Heart right ventricle (tissue), 16 donors: ENCODE measurements at regions not wholly inside any gene's neighbourhood (a gene's known extent, or its start where the extent isn't known, plus 50 kb on each side); places are given as distances from the start of the nearest gene placed in this dataset.

Source experiments
- ATAC-seq, 8 donors: fragments of 200-7000 bp; cut with Tn5 transposase; one replicate each; pipeline ENCODE4 v1.9.1; 2020; ENCODE audit warnings: mild to moderate bottlenecking in 8 of 8, moderate library complexity in 8 of 8, moderate number of reproducible peaks in 1 of 8
- DNase-seq, 2 donors: peaks; one replicate each; pipeline ENCODE4 v3.0.0-alpha.2; 2020
- H3K27ac ChIP-seq, 10 donors: fragments of 200-600 bp; sonication (generic) in 2 of 10; one replicate each; pipeline versions ENCODE4 v1.5.0 to v1.8.0; 2020 to 2022; ENCODE audit warnings: mild to moderate bottlenecking in 3 of 10
- H3K27me3 ChIP-seq, 7 donors: fragments of 200-600 bp; one replicate each; pipeline ENCODE4 v1.8.0; 2021 to 2022; ENCODE audit warnings: mild to moderate bottlenecking in 2 of 7
- H3K36me3 ChIP-seq, 9 donors: fragments of 200-600 bp; sonication (generic) in 1 of 9; one replicate each; pipeline versions ENCODE4 v1.5.0 to v1.8.0; 2020 to 2022; ENCODE audit warnings: mild to moderate bottlenecking in 2 of 9
- H3K4me1 ChIP-seq, 9 donors: fragments of 200-600 bp; sonication (generic) in 1 of 9; one replicate each; pipeline versions ENCODE4 v1.5.0 to v1.8.0; 2020 to 2022; ENCODE audit warnings: mild to moderate bottlenecking in 4 of 9
- H3K4me3 ChIP-seq, 10 donors: fragments of 200-600 bp; sonication (generic) in 2 of 10; one replicate each; pipeline versions ENCODE4 v1.5.0 to v1.8.0; 2020 to 2022; ENCODE audit warnings: mild to moderate bottlenecking in 7 of 10, moderate library complexity in 2 of 10
- H3K9me3 ChIP-seq, 11 donors: fragments of 200-600 bp in 10 of 11; sonication (generic) in 2 of 11; one replicate each; pipeline versions ENCODE4 v1.5.0 to v1.8.0; 2013 to 2022; ENCODE audit warnings: mild to moderate bottlenecking in 2 of 11, control low read depth in 1 of 11, moderate library complexity in 1 of 11
- WGBS, 2 donors: extraction: QIAGEN DNeasy Blood & Tissue Kit; methylation state at CpG; one replicate each; pipeline ENCODE4 v1.1.7; 2013; ENCODE audit warnings: inconsistent platforms in 1 of 2; 5-methylcytosine and 5-hydroxymethylcytosine counted together
- intact Hi-C, 10 donors: fragments of 100-400 bp; cut with DNase I; formaldehyde crosslinking; loops; one replicate each; pipeline versions ENCODE4 v1.11.1 to v1.14.2; 2022
- TF ChIP-seq, protein P1 (sequence below), 9 donors: fragments of 200-600 bp; sonication (generic) in 2 of 9; IDR thresholded peaks; one replicate each; pipeline versions ENCODE4 v1.5.0 to v1.8.0; 2021 to 2022; ENCODE audit warnings: antibody characterized with exemption in 9 of 9, mild to moderate bottlenecking in 5 of 9, moderate library complexity in 1 of 9
- donor health status: Arrhythmogenic right ventricular cardiomyopathy.
- donor health status: ischemic (EF 13 %, LVEDD 7.1; RV severe dilation, severe dysfunction).
- donor health status: healthy with polysubstance abuse.
- donor health status: DM: no; HTN: yes; CAD: no.
- donor health status: DM: no; HTN: no; CAD: no.
- donor health status: ischemic (EF 25% LVEDD 6.9; RV normal size, moderate dysfunction).
- donor health status: ischemic (EF 25% LVEDD 5.7; RV mildly dilated, moderate dysfunction).
- donor health status: healthy.
- donor health status: DM: yes; HTN: yes; CAD: no.
- donor health status: Ischemic cardiomyopathy.
- donor health status: ischemic (EF 35%, LVEDD 5.7; RV mildly dilated, moderate dysfunction).
- donor health status: nonischemic (EF 11% LVEDD 7.7; RV severe dilation, severe dysfunction).
- donor health status: DM: yes; HTN: yes; CAD: no.
- donor health status: PGD.
- donor health status: ischemic (EF 29% LVEDD 5.4; RV normal size, mild dysfunction).
- donor health status: nonischemic (EF 23%, LVEDD 6.1; RV moderate dilation, normal function).

DNA sequence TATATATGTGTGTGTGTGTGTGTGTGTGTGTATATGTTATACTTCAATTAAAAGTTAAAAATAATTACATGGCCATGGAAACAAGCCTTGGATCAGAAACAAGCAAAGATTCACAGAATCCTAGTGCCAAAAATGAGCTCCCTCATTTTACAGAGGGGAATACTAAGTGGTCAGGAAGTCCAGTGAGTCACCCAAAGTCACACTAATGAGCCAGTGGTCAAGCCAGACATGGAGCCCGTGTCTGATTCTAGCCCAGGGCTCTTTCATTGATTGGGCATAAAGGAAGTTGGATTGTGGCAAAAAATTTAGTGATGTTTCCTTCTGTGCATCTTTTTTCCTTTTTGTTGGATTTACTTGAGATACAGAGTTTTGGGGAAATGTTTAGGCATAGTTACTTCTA, 152.5 kb upstream of the NPHP3 start:
- Histone ChIP-seq H3K27ac (no peak overlapping the region), H3K4me3 (no peak overlapping the region), H3K9me3 (no peaks in the 10 kb centered on the region), H3K4me1 (no peaks in the 10 kb centered on the region), H3K27me3 (peaks cover 0 to 7% (median 0%) of the 10 kb centered on the region in 7 donors), H3K36me3 (no peaks in the 10 kb centered on the region)
- DNase-seq, result no peak
- intact Hi-C loops, result no loop called here
- 63 to 76% methylated on average over 1 of the region's 1 CpG for WGBS, 2 donors
- ATAC-seq, result no peak
- TF ChIP-seq, protein P1, sequence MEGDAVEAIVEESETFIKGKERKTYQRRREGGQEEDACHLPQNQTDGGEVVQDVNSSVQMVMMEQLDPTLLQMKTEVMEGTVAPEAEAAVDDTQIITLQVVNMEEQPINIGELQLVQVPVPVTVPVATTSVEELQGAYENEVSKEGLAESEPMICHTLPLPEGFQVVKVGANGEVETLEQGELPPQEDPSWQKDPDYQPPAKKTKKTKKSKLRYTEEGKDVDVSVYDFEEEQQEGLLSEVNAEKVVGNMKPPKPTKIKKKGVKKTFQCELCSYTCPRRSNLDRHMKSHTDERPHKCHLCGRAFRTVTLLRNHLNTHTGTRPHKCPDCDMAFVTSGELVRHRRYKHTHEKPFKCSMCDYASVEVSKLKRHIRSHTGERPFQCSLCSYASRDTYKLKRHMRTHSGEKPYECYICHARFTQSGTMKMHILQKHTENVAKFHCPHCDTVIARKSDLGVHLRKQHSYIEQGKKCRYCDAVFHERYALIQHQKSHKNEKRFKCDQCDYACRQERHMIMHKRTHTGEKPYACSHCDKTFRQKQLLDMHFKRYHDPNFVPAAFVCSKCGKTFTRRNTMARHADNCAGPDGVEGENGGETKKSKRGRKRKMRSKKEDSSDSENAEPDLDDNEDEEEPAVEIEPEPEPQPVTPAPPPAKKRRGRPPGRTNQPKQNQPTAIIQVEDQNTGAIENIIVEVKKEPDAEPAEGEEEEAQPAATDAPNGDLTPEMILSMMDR (IDR thresholded peaks at IDR 0.05), result no peak

DNA sequence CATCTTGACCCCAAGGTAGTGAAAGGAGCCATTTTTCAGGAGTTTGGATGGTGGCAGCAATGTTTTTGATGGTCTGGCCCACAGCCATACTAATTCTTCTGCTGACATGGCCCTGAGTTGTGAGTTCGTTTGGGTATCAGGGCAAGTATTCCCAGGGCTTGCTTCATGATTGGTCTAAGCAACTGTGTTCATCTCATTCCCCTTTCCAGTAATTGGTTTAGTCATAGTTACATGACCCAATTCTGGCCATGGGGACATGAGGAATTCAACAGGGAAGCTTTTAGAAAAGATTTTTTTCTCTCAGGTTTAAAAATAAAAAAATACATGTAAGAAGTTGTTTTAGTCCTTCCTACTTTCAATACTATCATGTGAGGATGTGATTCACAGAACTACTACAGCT, 150.5 kb upstream of the NPHP3 start:
- Histone ChIP-seq H3K36me3 (no peaks in the 10 kb centered on the region), H3K4me3 (no peak overlapping the region), H3K27ac (no peak overlapping the region), H3K27me3 (peaks cover 0 to 10% (median 0%) of the 10 kb centered on the region in 7 donors), H3K4me1 (peaks cover 0 to 2% (median 0%) of the 10 kb centered on the region in 9 donors), H3K9me3 (no peaks in the 10 kb centered on the region)
- WGBS, 2 donors, result 27 to 45% methylated on average over 1 of the region's 1 CpG
- intact Hi-C loops, result no loop called here
- DNase-seq (no peak), ATAC-seq (no peak)
- TF ChIP-seq, protein P1 (IDR thresholded peaks at IDR 0.05), result no peak

DNA sequence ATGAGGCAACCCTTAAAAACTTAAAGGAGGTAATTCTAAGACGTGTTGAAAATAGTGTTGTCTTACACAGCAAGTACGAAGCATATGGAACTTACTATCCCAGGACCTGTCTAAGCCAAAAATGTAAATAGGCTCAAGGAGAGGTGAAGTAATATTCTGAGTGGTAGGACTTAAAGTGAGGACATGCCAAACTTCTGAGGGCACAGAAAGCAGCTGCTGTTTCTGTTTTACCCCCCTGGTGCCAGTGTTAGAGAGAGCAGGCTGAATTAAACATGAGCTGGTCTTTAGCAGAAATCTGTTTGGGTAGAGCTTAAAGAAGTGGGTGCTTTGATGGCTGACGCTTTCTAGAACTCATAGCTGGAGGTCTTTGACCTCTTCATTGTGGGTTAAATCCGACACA, 149.7 kb upstream of the NPHP3 start:
- TF ChIP-seq, protein P1 (IDR thresholded peaks at IDR 0.05), result no peak
- Histone ChIP-seq H3K27me3 (peaks cover 0 to 10% (median 0%) of the 10 kb centered on the region in 7 donors), H3K4me1 (peaks cover 0 to 7% (median 0%) of the 10 kb centered on the region in 9 donors), H3K36me3 (no peaks in the 10 kb centered on the region), H3K27ac (no peak overlapping the region), H3K9me3 (no peaks in the 10 kb centered on the region), H3K4me3 (no peak overlapping the region)
- intact Hi-C loops, result no loop called here
- no peak for ATAC-seq
- WGBS, 2 donors, result 81 to 82% methylated on average over 4 of the region's 4 CpGs
- DNase-seq, result no peak

DNA sequence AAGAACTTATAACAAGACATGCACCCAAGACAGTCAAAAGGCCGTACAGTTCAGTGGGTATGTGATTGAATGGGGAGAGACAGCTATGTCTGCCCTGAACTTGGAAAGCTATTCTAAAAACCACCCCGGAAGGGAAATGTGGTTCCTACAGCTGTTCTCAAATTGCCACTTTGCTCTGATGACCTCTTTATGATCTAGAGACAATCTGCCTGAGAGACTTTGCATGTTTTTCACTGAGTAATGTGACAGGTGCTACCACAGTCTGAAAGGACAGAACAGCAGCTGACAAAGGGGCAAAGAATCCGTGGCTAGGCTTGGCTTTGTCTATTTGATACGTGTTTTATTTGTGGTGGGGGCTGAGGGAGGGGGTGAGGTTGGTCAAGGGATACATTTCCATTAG, 148.3 kb upstream of the NPHP3 start:
- TF ChIP-seq, protein P1 (IDR thresholded peaks at IDR 0.05), result no peak
- Histone ChIP-seq H3K27me3 (peaks cover 0 to 10% (median 0%) of the 10 kb centered on the region in 7 donors), H3K9me3 (no peaks in the 10 kb centered on the region), H3K36me3 (no peaks in the 10 kb centered on the region), H3K4me1 (peaks cover 0 to 7% (median 0%) of the 10 kb centered on the region in 9 donors), H3K27ac (no peak overlapping the region), H3K4me3 (no peak overlapping the region)
- intact Hi-C loops, result no loop called here
- DNase-seq (no peak), ATAC-seq (no peak)
- WGBS, 2 donors, result 71 to 75% methylated on average over 4 of the region's 4 CpGs
